Epithelial cell of esophagus (primary cell): ENCODE measurements at regions not wholly inside any gene's neighbourhood (a gene's known extent, or its start where the extent isn't known, plus 50 kb on each side); places are given as distances from the start of the nearest gene placed in this dataset.
"Not testable (repeated sequence)": the region's sequence is repeated elsewhere in the genome, so short reads cannot be mapped to it uniquely, and the experiment has no call there.

Experiments
- DNase-seq: peaks from one replicate; pipeline ENCODE4 v3.0.0; 2010; ENCODE audit warnings: low read depth
- H3K4me3 ChIP-seq: 2 replicates; pipeline ENCODE4 v1.5.1; 2011; ENCODE audit warnings: mild to moderate bottlenecking, low read length, control low read depth
- CTCF ChIP-seq: IDR thresholded peaks from 2 replicates; pipeline ENCODE4 v1.5.1; 2011; ENCODE audit warnings: low read depth, mild to moderate bottlenecking, low read length, control low read depth, inconsistent platforms; ENCODE audit not compliant: insufficient read depth; ENCODE audit errors: missing control alignments

- no peak overlapping the region for H3K4me3 ChIP-seq
- TF ChIP-seq CTCF = no peak
- DNase-seq = no peak
These were observed 134.9 kb upstream of the ZC3H12C start for GRCh38 chr11:109958131-109958820.

- no peak for TF ChIP-seq CTCF
- H3K4me3 ChIP-seq = no peak overlapping the region
- DNase-seq = no peak
These were observed 134.4 kb upstream of the ZC3H12C start for GRCh38 chr11:109958821-109959166.

GRCh38 chr11:109960831-109961230 is 132.4 kb upstream of the ZC3H12C start:
- DNase-seq = peak; percentile 65
- no peak for TF ChIP-seq CTCF
- H3K4me3 ChIP-seq = no peak overlapping the region

GRCh38 chr11:109961261-109961660 is 131.9 kb upstream of the ZC3H12C start:
- DNase-seq = no peak
- no peak for TF ChIP-seq CTCF
- H3K4me3 ChIP-seq = no peak overlapping the region

GRCh38 chr11:109963101-109963500 is 130.1 kb upstream of the ZC3H12C start:
- no peak for DNase-seq
- no peak for TF ChIP-seq CTCF
- no peak overlapping the region for H3K4me3 ChIP-seq

GRCh38 chr11:109964487-109964886 is 128.7 kb upstream of the ZC3H12C start:
- H3K4me3 ChIP-seq = no peak overlapping the region
- TF ChIP-seq CTCF = no peak
- no peak for DNase-seq

GRCh38 chr11:109965445-109965844 is 127.7 kb upstream of the ZC3H12C start:
- not testable (repeated sequence) for DNase-seq, H3K4me3 ChIP-seq

- H3K4me3 ChIP-seq, DNase-seq: not testable (repeated sequence)
These were observed 127.3 kb upstream of the ZC3H12C start for GRCh38 chr11:109965926-109966325.

GRCh38 chr11:109967136-109967535 is 126.1 kb upstream of the ZC3H12C start:
- DNase-seq = peak; percentile 18

More at GRCh38 chr11:109967136-109967535, 126.1 kb upstream of the ZC3H12C start:
- not testable (repeated sequence) for H3K4me3 ChIP-seq
